ENCODE measurements at regions not wholly inside any gene's neighbourhood (a gene's known extent, or its start where the extent isn't known, plus 50 kb on each side); places are given as distances from the start of the nearest gene placed in this dataset.

- no peak for TF ChIP-seq POLR2AphosphoS5 (IDR thresholded peaks at IDR 0.05; ENCODE audit: insufficient read depth, low read depth, low read length)
- no peak for TF ChIP-seq CTCF (IDR thresholded peaks at IDR 0.05; ENCODE audit: extremely low read depth in 1 of 2, insufficient read depth in 1 of 2, low read depth in 1 of 2, low read length in 2 of 2)
- TF ChIP-seq POLR2A (IDR thresholded peaks at IDR 0.05; ENCODE audit: low read depth, low read length), result no peak
- TF ChIP-seq EZH2 (IDR thresholded peaks at IDR 0.05; ENCODE audit: borderline replicate concordance, low read depth, low read length, severe bottlenecking), result no peak
- no peak for TF ChIP-seq GATA2 (IDR thresholded peaks at IDR 0.05; ENCODE audit: insufficient read depth, insufficient read length, low read depth, low read length)
- TF ChIP-seq, protein P1, sequence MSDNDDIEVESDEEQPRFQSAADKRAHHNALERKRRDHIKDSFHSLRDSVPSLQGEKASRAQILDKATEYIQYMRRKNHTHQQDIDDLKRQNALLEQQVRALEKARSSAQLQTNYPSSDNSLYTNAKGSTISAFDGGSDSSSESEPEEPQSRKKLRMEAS (IDR thresholded peaks at IDR 0.05; ENCODE audit: insufficient read depth, insufficient read length), result no peak
Observed at GRCh38 chr2:111634995-111635538, 248.9 kb downstream of the ANAPC1 start.
